GM21723 (cell line): ENCODE measurements at regions not wholly inside any gene's neighbourhood (a gene's known extent, or its start where the extent isn't known, plus 50 kb on each side); places are given as distances from the start of the nearest gene placed in this dataset.
"Not testable (repeated sequence)": the region's sequence is repeated elsewhere in the genome, so short reads cannot be mapped to it uniquely, and the experiment has no call there.

ENCODE experiments used
- ATAC-seq: cut with Tn5 transposase; IDR thresholded peaks from one replicate; pipeline ENCODE4 v1.9.1; 2021; ENCODE audit warnings: mild to moderate bottlenecking, moderate library complexity; ENCODE audit not compliant: unreplicated experiment

DNA sequence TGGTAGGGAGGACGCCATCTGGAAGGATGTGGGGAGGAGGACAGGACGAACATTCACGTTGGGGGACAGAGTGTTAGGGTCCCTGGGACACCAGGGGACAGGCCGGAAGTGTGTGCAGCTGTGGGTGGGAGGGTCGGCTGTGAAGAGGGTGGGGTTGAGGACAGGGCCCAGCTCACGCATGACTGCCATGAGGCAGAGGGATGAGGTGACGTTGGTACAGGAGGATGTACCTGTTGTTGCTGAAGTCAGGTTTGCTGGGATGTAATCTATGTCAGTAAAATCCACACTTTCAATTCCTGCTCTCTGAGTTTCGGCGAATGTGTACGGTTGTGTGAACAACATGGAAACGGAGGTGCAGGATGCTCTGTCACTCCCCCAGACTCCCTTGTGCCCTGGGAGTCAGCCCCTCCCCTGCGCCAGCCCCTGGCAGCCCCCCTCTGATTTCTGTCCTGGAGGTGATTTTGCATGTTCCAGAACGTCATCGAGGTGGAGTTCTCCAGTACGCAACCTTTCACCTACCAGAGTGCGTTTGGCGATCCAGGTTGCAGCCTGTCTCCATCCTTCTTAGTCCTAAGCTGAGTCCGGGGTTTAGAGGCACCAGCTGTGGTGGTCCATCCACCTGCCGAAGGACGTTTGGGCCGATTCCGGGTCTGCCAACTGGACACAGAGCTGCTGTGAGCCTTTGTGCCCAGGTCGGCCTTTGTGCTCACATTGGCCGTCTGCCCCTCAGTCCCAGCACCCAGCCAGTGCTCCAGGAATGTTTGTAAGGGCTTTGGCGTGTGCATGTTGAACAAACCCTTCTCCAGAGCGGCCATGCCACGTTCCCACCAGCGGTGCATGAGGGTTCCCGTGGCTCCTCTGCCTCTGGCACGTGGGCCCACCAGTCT is 203.2 kb downstream of the NPIPB11 start:
- not testable (repeated sequence) for ATAC-seq

DNA sequence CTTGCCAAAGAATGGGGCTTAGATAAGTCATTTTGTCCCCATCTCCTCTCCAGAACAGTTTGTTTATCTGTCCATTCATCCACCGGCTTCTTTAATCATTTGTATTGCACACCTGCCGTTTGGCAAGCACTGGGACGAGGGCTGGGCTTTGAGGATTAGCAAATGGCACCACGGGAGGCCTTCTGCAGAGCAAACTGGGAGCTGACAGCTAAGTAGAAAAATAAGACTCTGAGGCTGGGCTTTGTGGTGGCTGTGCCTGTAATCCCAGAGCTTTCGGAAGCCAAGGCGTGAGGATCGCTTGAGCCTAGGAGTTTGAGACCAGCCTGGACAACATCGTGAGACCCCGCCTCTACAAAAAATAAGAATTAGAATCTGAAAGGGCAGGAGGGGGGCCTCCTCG is 203.9 kb downstream of the NPIPB11 start:
- ATAC-seq, result not testable (repeated sequence)

DNA sequence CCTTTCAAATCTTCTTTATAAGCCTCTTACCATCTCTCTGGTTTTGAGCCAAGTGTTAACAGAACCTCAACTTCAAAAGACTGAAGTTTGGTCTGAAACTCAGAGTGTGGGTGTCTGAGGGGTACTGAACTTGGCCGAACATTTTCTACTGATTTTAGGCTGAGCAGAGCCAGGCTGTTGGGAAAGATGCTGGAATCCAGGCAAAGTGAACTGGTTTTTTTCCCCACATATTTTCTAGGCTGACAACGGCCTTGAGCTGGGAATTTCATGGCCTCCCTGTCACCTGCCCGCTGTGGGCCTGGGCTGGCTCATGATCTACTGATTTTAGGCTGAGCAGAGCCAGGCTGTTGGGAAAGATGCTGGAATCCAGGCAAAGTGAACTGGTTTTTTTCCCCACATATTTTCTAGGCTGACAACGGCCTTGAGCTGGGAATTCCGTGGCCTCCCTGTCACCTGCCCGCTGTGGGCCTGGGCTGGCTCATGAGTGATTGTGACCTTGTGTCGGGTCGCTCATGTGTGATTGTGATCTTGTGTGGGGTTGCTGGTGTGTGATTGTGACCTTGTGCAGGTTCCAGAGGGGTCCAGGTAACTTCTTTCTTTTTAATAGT is 204.4 kb downstream of the NPIPB11 start:
- ATAC-seq, result not testable (repeated sequence)

DNA sequence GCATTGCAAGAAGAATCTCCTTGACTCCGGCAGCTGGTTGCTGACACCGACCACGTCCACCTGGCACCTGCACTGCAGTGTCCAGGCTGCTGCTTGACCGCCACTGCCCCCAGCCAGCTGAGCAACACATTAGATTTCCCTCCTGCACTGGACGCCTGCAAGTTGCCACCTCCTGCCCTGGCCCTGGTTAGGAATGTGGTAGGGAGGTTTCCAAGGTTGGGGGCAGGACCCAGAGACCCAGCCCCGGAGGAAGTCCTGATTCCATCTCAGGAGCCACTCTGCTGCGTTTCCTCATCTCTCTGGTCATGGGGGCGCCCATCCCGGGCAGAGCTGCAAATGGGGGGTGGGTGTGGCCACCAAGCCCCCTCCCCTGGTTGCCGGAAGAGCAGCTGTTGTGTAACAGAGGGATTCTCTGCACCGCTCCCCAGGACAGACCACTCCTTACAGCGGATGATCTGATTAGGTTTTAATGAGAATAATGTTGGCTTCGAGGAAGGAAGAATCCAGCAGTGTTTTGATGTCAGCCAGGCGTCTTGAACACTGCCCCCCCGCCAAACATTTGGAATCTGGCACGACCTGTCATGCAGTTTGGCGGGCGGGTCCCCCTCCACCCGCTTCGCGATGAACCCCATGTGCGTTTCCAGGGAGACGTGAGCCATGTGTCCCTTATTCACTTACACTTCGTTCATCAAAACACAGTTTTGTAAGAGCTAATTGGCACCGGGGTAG is 205.1 kb downstream of the NPIPB11 start:
- not testable (repeated sequence) for ATAC-seq

DNA sequence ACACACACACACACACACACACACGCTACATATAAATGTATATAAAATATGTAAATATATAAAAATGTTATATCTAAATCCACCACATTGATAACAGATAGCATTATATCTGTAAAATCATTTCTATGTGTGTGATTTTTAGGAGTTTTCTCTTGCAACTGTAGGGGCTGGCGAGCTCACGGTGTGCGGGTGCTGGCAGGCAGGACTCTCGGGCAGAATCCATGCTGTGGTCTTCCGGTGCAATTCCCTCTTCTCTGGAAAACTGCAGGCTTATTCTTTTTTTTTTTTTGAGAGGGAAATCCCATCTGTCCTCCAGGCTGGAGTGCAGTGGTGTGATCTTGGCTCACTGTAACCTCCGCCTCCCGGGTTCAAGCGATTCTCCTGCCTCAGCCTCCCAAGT is 205.8 kb downstream of the NPIPB11 start:
- not testable (repeated sequence) for ATAC-seq

DNA sequence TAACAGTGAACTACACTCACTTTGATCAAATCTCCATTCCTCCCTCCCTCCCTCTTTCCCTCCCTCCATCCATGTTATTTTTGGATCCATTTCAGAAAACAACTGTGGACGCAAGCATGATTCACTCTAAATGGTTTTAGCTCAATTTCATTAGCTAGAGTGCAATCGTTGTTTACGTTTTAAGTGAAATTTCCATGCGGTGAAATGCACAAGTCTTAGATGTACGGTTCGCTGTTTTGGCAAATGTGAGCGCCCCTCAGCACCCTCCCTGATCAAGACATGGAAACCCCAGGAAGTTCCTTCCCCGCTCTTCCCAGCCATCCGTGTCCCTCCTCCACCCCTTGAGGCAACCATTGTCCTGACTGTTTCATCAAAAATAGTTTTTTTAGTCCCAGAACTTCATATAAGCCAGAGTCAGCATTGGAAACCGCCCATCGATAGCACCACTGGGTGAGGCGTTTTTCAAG is 206.3 kb downstream of the NPIPB11 start:
- ATAC-seq, result not testable (repeated sequence)

DNA sequence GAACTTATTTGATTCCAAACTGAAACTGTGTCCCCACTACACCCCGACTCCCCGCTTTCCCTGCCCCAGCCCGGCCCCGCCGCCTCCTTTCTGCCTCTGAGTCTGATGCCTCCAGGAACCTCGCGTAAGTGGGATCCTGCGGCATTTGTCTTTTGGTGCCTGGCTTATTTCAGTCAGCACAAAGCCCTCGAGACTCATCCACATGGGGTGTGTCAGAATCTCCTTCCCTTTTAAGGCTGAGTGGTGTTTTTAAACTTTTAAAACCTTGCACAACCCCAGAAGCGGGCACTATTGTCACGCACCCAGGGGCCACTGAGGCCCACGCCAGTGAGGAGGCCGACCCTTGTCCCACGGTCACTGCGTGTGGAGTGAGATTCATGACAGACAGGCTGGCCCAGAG is 206.9 kb downstream of the NPIPB11 start:
- not testable (repeated sequence) for ATAC-seq

DNA sequence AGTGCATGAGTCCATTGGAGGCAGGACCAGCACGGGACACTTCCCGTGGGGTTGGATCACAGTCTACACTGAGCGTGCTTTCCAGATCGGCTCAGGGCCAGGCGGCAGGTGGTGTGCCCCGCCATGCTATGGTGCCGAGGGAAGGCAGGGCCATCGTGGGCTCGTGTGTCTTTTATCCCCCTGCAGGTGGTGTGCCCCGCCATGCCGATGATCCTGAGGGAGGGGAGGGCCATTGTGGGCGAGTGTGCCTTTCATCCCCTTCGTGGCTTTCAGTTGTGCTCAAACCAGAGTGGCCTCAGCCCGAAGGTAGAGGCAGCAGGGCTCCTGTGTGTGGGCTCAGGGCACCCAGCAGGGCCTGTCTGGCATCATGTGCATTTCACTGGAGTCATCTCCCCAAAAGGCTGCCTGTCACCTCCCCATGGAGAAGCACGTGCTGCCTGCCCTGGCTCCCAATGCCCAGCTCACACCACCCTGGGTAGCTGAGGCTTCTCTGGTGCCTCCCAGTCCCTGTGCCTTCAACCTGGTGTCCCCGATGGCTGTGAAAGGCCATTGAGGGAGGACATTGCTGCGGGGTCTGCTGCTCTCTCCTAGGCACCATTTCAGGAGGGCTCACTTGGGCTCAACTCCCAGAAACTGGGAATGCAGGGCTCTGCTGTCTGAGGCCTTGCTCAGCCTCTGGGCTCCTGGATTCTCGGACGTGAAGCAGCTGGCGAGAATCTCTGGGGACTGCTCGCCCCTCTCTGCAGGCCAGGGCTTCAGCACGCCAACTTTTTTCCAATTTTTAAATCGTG is 207.6 kb downstream of the NPIPB11 start:
- ATAC-seq, result no peak

DNA sequence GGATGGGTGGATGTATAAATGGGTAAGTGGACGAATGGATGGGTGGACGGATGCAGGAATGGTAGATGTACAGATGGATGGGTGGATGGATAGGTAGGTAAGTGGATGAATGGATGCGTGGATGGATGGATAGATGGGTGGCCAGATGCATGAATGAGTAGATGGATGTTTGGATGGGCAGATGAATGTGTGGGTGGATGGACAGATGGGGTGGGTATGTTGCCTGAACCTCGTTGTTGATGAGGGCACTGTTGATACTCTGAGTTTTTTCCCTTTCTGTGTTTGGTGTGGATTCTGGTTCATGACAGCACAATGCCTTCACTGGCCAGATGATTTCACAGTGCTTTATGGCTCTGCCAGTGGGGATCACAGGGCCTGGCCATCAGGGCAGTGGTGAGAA is 208.3 kb downstream of the NPIPB11 start:
- ATAC-seq, result no peak

DNA sequence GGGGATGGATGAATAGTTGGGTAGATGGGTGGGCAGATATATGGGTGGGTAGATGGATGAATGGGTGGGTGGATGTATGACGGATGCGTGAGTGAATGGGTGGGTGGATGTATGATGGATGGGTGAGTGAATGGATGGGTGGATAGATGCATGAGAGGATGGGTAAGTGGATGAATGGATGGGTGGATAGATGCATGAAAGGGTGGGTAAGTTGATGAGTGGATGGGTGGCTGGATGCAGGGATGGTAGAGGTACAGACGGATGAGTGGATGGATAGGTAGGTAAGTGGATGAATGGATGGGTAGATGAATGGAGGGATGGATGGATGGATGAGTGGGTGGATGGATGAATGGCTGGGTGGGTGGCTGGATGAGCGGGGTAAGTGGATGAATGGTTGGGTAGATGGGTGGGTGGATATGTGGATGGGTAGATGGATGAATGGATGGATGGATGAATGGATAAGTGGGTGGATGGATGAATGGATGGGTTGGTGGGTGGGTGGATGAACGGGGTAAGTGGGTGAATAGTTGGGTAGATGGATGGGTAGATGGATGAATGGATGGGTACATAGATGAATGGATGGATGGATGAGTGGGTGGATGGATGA is 208.9 kb downstream of the NPIPB11 start:
- not testable (repeated sequence) for ATAC-seq

DNA sequence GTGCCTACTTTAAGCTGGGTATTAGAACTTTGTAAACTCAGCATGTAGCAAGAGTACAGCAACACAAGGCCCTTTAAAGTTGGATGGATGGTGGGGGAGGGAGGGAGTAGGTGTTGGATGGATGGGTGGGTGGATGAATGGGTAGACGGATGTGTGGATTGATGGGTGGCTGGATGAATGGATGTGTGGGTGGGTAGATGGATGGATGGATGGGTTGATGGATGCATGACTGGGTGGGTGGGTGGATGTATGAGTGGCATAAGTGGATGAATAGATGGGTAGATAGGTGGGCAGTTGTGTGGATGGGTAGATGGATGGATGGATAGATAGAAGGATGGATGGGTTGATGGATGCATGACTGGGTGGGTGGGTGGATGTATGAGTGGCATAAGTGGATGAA is 209.8 kb downstream of the NPIPB11 start:
- ATAC-seq, result not testable (repeated sequence)

DNA sequence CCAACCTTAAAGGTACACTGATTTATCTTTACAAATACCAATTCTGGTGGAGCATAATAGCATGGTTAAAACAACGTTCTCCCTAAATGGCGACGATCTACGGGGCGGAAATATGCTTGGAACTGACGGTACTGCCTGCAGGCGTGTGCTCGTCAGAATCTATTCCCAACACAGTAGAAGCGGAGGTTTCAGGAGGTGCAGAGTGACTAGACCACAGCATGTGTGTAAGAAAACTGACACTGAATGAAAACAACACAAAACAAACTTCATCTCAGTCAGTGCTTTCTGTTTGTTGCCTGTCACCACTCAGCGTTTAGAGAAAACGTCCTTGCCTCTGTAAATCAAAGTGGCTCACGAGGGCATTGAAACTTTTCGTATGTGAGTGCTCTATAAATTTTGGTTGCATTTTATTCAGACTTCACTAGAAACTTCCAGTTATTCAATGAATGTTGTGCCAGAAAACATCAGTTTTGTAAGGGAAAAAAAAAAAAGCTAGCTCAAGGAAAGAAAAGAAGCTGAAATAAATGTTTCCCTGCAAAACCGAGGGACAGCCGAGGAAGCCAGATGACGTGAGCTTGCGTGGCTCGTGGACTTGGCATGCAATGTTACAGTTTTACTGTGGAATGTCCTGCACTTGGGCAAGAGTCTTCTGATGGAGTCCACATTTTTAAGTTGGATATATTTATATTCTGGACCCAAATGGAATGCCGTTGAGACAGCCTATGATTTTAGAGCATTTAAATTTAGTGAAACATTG is 210.4 kb downstream of the LAT start:
- ATAC-seq, result not testable (repeated sequence)

DNA sequence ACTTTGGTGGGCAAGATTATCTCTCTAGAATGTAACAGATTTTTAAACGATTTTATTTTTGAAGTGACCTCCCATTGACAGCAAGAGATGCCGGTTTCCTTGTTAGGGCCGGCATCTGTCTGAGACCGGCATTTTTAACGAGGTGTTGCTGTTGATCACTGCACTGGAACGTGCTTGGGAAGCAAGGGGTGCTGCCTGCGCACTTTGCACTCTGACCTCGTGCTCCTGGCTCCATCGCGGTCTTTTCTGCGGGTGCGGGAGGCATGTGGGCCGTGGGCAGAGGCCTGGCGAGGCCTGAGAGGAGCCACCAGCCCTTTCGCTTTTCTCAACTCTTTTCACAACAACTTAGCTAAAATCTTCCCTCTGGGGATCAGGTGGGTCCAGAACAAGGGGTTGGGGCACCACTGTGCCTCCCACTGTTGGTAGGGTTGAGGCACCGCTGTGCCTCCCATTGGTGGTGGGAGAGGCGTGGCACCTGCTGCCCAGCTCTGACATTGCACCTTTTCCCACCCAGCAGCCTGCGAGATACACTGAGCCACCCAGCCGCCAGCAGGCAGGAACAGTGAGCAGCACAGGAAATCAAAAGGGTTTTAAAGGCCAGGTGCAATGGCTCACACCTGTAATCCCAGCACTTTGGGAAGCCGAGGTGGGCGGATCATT is 209.5 kb downstream of the LAT start:
- not testable (repeated sequence) for ATAC-seq

DNA sequence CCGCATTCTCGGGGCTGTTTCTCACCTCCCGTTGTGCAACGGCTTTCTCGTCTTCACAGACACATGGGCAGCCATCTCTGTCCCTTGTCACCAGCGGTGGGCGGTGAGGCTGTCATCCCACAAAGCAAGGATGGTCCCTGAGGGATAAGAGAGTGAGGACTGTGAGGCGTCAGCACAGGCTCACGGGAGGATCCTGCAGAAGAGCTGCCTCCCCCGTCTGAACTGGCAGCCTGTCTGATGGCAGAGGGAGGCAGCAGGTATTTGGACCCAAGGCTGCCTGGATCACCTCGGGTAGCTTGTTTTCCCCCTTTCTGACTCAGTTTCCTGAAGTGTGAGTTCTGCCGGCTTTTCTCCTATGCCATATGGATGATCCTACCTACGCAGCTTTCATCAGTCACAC is 208.8 kb downstream of the LAT start:
- not testable (repeated sequence) for ATAC-seq

DNA sequence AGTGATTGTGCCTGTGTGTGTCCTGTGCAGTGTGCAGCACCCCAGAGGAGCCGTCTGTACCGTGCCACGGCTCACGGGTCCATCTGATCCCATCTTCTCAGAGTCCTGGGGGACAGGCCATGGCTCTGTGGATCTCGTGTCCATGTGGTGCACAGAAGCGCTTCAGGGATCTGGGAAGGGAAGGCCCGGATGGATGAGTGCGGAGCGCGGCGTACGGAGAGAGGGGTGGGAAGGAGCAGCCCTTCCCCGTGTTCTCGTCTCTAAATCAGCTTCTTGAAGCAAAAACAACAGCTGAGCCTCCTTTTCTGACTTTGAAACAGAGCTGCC is 208.4 kb downstream of the LAT start:
- not testable (repeated sequence) for ATAC-seq

DNA sequence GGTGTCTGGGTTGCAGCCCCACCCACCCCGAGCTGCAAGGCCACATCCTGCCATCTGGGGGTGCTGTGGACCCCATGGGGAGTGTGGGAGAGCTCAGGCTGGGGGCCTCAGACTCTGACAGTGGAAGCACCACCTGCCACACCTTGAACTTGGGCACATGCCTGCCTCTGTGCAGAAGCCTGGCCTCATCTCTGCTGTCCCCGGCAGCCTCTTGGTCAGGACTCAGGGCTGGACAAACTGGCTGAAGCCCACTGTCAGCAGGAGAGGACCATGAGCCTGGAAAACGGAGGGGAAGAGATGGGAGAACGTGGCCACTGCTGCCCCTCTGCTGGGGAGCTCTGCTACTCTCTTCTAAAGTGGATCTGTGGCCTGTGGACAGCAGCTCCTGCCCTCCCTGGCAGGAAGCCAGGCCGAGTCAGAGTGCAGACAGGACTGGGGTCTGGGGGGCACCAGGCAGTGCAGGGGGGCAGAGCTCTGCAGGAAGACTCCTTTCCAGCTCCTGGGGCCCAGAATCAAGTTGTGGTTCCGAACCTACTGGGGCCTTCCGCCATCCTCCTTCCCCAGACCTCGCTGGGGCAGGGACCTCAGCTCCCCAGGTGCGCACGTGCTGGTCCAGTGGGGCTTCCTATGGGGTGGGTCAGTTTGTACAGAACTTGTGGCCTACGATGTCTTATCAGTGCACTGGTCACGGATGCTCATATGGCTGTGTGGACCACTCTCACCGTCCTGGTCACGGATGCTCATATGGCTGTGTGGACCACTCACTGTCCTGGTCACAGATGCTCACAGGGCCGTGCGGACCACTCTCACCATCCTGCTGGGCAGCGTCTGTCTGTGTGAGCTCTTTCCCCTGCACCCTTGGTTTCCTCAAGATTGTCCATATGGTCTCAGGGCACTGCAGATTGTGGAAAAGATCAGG is 207.7 kb downstream of the LAT start:
- ATAC-seq, result no peak

DNA sequence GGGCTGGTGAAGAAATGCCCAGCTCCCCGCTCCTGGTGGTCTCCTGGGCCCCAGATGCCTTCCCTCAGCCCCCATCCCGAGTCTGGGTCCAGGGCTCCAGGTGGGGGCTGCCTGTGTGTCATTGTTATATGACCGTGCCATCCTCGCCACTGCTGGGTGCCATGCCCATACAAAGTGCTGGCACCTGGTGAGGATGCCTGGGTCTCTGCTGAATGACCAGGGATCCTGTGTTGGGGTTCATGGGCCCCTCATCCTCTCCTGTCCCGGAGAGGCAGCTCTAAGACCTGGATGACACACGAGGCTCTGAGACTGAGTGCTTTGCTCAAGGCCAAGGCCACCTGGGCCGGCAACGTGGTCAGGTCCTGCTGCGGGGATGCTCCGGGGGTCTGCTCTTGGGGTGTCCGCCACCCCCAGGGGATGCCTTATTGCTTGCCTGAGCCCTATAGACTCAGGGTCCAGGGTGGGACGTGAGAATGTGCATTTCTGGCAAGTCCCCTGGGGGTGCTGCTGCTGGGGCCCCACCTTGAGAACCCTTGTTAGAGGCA is 206.9 kb downstream of the LAT start:
- not testable (repeated sequence) for ATAC-seq
